ENCODE measurements at regions not wholly inside any gene's neighbourhood (a gene's known extent, or its start where the extent isn't known, plus 50 kb on each side); places are given as distances from the start of the nearest gene placed in this dataset.
"Not testable (repeated sequence)": the region's sequence is repeated elsewhere in the genome, so short reads cannot be mapped to it uniquely, and the experiment has no call there.

DNA sequence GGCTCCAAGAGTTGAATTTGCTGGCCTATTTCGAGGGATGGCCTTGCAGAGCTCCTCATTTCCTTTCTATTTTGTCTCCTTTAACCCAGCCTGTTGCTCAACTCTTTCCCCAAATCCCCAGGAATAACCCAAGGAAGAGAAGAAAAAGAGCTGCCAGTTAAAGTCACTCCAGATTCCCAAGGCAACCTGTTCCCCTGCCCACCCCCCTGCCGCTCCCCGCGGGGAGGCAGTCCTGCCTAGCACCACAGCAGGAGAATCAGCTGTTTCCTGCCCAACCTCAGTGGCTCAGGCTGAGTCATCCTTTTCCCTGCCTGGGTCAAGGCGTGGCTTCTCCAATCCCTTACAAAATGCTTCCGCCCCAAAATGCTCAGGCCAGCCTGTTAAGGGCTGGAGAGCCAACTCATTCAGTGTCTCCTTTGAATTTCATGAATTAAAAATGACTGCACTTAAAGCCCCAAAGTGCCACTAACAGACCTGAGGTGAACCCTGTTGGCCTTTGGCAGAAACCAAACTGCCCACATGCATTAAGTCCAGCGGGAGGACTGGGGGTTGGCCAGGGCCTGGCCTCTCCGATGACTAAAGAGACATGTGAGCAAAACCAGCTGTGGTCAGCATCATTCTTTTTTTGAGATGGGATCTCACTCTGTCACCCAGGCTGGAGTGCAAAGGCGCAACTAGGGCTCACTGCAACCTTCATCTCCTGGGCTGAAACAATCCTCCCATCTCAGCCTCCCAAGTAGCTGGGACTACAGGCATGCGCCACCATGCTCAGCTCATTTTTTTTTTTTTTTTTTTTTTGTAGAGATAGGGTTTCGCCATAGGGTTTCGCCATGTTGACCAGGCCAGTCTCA, 83.2 kb upstream of the KIF5B start:
- no peak overlapping the region for H3K4me2 ChIP-seq (ENCODE audit: low read length)
- TF ChIP-seq, protein P1, sequence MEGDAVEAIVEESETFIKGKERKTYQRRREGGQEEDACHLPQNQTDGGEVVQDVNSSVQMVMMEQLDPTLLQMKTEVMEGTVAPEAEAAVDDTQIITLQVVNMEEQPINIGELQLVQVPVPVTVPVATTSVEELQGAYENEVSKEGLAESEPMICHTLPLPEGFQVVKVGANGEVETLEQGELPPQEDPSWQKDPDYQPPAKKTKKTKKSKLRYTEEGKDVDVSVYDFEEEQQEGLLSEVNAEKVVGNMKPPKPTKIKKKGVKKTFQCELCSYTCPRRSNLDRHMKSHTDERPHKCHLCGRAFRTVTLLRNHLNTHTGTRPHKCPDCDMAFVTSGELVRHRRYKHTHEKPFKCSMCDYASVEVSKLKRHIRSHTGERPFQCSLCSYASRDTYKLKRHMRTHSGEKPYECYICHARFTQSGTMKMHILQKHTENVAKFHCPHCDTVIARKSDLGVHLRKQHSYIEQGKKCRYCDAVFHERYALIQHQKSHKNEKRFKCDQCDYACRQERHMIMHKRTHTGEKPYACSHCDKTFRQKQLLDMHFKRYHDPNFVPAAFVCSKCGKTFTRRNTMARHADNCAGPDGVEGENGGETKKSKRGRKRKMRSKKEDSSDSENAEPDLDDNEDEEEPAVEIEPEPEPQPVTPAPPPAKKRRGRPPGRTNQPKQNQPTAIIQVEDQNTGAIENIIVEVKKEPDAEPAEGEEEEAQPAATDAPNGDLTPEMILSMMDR (conservative IDR thresholded peaks at IDR 0.05; ENCODE audit: low read length), result no peak
- no peak for TF ChIP-seq EZH2phosphoT487 (IDR thresholded peaks at IDR 0.05; ENCODE audit: borderline replicate concordance, low read depth, low read length)
- POLR2A ChIA-PET, result interaction anchor here (0.6 to 1.2 kb wide), 5 partner anchors 17 to 1058 kb away, joined by 3 to 6 read pairs (median 3); no protein-coding TSS in a partner anchor
- no TSS peak for BruUV-seq (replicated peaks)
- intact Hi-C loops (cut with micrococcal nuclease; ENCODE audit: unreplicated experiment), result no loop called here
- H3K36me3 ChIP-seq (ENCODE audit: insufficient read depth, low read length), result no peaks in the 10 kb centered on the region
- no peaks in the 10 kb centered on the region for H3K9me3 ChIP-seq (ENCODE audit: low read length)
- H3K27ac ChIP-seq (ENCODE audit: low read depth, low read length, poor library complexity, severe bottlenecking), result no peak overlapping the region
- no peaks in the 10 kb centered on the region for H3K79me2 ChIP-seq (ENCODE audit: insufficient read depth, low read depth, low read length)
- no peaks in the 10 kb centered on the region for H4K20me1 ChIP-seq (ENCODE audit: insufficient read depth, low read length)
- no peak overlapping the region for H2AFZ ChIP-seq (ENCODE audit: low read length)
- no peak overlapping the region for H3K4me3 ChIP-seq (ENCODE audit: low read depth, low read length, poor library complexity, severe bottlenecking)
- H3K4me1 ChIP-seq (ENCODE audit: insufficient read depth, low read length, poor library complexity, severe bottlenecking), result no peaks in the 10 kb centered on the region
- no peak for DNase-seq (ENCODE audit: low spot score)
- CTCF ChIA-PET (ENCODE audit: unreplicated experiment), result no interaction called here
- no peaks in the 10 kb centered on the region for H3K9me2 ChIP-seq (ENCODE audit: insufficient read depth, low read length)

DNA sequence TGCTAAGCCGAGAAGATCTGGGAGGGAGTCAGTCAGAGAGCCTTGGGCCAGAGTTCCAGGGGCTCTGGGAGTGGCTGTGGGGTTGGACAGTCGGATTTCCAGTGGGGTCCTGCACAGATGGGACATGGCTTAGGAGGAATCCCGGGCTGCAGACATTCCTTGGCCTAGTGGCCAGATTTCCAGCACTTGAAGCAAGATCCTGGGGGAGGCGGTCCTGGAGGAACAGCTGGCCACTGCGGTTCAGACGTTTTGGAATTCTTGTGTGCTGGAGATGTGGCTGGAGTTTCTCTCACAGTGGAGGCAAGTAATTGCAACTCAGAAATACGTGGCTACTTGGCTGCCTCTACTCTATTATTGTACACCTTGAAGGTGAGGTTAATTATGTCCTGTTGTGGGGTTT, 80.7 kb upstream of the KIF5B start:
- intact Hi-C loops (cut with micrococcal nuclease; ENCODE audit: unreplicated experiment); BruUV-seq (replicated peaks); H3K9me2 ChIP-seq (ENCODE audit: insufficient read depth, low read length); H3K4me3 ChIP-seq (ENCODE audit: low read depth, low read length, poor library complexity, severe bottlenecking); H3K27ac ChIP-seq (ENCODE audit: low read depth, low read length, poor library complexity, severe bottlenecking); H4K20me1 ChIP-seq (ENCODE audit: insufficient read depth, low read length); H3K9me3 ChIP-seq (ENCODE audit: low read length); H3K36me3 ChIP-seq (ENCODE audit: insufficient read depth, low read length); CTCF ChIA-PET (ENCODE audit: unreplicated experiment); H3K79me2 ChIP-seq (ENCODE audit: insufficient read depth, low read depth, low read length); DNase-seq (ENCODE audit: low spot score); H2AFZ ChIP-seq (ENCODE audit: low read length); H3K4me1 ChIP-seq (ENCODE audit: insufficient read depth, low read length, poor library complexity, severe bottlenecking); H3K4me2 ChIP-seq (ENCODE audit: low read length); POLR2A ChIA-PET: not testable (repeated sequence)

DNA sequence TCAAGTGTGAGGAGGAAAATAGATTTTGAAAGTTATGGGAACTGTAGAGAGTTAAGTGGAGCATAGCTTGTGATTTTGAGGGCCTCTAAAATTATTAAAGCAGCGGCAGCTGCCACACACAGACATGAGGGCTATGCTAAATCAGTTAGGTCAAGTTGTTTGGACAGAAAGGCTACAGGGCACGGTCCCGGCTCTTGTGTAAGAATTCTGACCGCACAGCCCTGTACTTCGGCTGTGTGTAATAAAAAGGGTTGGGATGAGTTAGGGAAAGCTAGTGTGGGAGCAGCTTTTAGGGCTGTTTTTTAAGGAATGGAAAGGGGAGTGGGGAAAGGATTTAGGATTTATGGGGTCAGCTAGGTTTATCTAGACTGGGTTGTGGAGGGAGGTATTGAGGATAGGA, 79.6 kb upstream of the KIF5B start:
- H3K9me2 ChIP-seq (ENCODE audit: insufficient read depth, low read length); BruUV-seq (replicated peaks): not testable (repeated sequence)

More for the DNA sequence above, 79.6 kb upstream of the KIF5B start:
- H2AFZ ChIP-seq (ENCODE audit: low read length); CTCF ChIA-PET (ENCODE audit: unreplicated experiment); H4K20me1 ChIP-seq (ENCODE audit: insufficient read depth, low read length); H3K4me2 ChIP-seq (ENCODE audit: low read length); intact Hi-C loops (cut with micrococcal nuclease; ENCODE audit: unreplicated experiment); H3K36me3 ChIP-seq (ENCODE audit: insufficient read depth, low read length); H3K9me3 ChIP-seq (ENCODE audit: low read length); H3K4me1 ChIP-seq (ENCODE audit: insufficient read depth, low read length, poor library complexity, severe bottlenecking); H3K79me2 ChIP-seq (ENCODE audit: insufficient read depth, low read depth, low read length); H3K4me3 ChIP-seq (ENCODE audit: low read depth, low read length, poor library complexity, severe bottlenecking); H3K27ac ChIP-seq (ENCODE audit: low read depth, low read length, poor library complexity, severe bottlenecking); DNase-seq (ENCODE audit: low spot score): not testable (repeated sequence)
- POLR2A ChIA-PET, result interaction anchor here (0.8 kb wide), 1 partner anchor 45 kb away, joined by 3 read pairs; no protein-coding TSS in a partner anchor

Data from OCI-LY7 (cell line).